HepG2 (cell line): ENCODE measurements at regions not wholly inside any gene's neighbourhood (a gene's known extent, or its start where the extent isn't known, plus 50 kb on each side); places are given as distances from the start of the nearest gene placed in this dataset.

Experiments
- ATAC-seq: fragments of 200-7000 bp; cut with Tn5 transposase; 3 replicates; pipeline ENCODE4 v1.9.1; 2020; ENCODE audit warnings: mild to moderate bottlenecking, moderate library complexity
- BruUV-seq: library from RNA; stranded (reverse); fragments of 400-500 nt; replicated peaks from 2 replicates; lab custom pipeline; 2021; lab: Mats Ljungman, UMichigan
- CTCF ChIA-PET: fragments of 300-600 bp; formaldehyde crosslinking; extraction: SDS; loops from one replicate; lab custom pipeline; 2021; ENCODE audit warnings: low total read pairs, inconsistent platforms, low intra/inter-chr PET ratio; lab: Yijun Ruan, JAX
- POLR2A ChIA-PET: fragments of 350-600 bp; sonication (Branson Sonifier 250); formaldehyde crosslinking; loops from one replicate; lab custom pipeline; 2020; ENCODE audit warnings: antibody characterized with exemption, inconsistent platforms; lab: Yijun Ruan, JAX
- DNase-seq: peaks from one replicate; pipeline ENCODE4 v3.0.0-alpha.2; 2015; ENCODE audit warnings: low spot score
- FAIRE-seq: peaks from 3 replicates; lab custom pipeline; 2011; peaks lifted over from hg19 to GRCh38; lab: Jason Lieb, UNC
- H2AFZ ChIP-seq: one replicate; pipeline ENCODE4 v1.6.1; 2011; ENCODE audit warnings: low read length, inconsistent platforms
- H3K27ac ChIP-seq: fragments of 300-600 bp; 3 replicates; pipeline ENCODE4 v1.8.0; 2011; ENCODE audit warnings: mixed run types, mild to moderate bottlenecking, mixed read lengths, low read length, inconsistent platforms; ENCODE audit not compliant: insufficient read depth; ENCODE audit errors: extremely low read length
- H3K27me3 ChIP-seq, 2 experiments: fragments of 200-600 bp in 1 of 2; 2 replicates in 1 of 2; 3 replicates in 1 of 2; pipeline versions ENCODE4 v1.6.0 to v1.8.0; 2011; ENCODE audit warnings: low read length in 2 of 2, mild to moderate bottlenecking in 2 of 2, moderate library complexity in 2 of 2, inconsistent platforms in 1 of 2; ENCODE audit not compliant: insufficient read depth in 2 of 2, control insufficient read depth in 1 of 2
- H3K36me3 ChIP-seq, 2 experiments: fragments of 200-600 bp in 1 of 2; replicated peaks in 1 of 2; 2 replicates in 1 of 2; 3 replicates in 1 of 2; pipeline versions ENCODE4 v1.5.1 to v1.8.0; 2011; ENCODE audit warnings: low read length in 2 of 2, inconsistent platforms in 1 of 2; ENCODE audit not compliant: insufficient read depth in 2 of 2, control insufficient read depth in 1 of 2
- H3K4me1 ChIP-seq: 2 replicates; pipeline ENCODE4 v1.5.1; 2012; ENCODE audit warnings: low read length, inconsistent platforms; ENCODE audit not compliant: insufficient read depth
- H3K4me2 ChIP-seq: 2 replicates; pipeline ENCODE4 v1.6.0; 2011; ENCODE audit warnings: low read depth, low read length, inconsistent platforms
- H3K4me3 ChIP-seq, 3 experiments: fragments of 200-600 bp in 1 of 3; sonication (generic), shearing (Covaris generic) in 1 of 3; replicated peaks in 1 of 3; 2 replicates each; pipeline ENCODE4 v1.5.1; 2011 to 2016; ENCODE audit warnings: low read length in 3 of 3, inconsistent platforms in 2 of 3, low read depth in 2 of 3, mild to moderate bottlenecking in 2 of 3, control low read depth in 1 of 3, mixed read lengths in 1 of 3; ENCODE audit not compliant: insufficient read depth in 1 of 3
- H3K79me2 ChIP-seq: one replicate; pipeline ENCODE4 v1.6.1; 2011; ENCODE audit warnings: low read length, inconsistent platforms; ENCODE audit not compliant: insufficient read depth
- H3K9ac ChIP-seq: 2 replicates; pipeline ENCODE4 v1.6.0; 2011; ENCODE audit warnings: mild to moderate bottlenecking, low read depth, low read length, inconsistent platforms; ENCODE audit not compliant: insufficient read depth
- H3K9me3 ChIP-seq: 2 replicates; pipeline ENCODE4 v1.5.1; 2012; ENCODE audit warnings: mild to moderate bottlenecking, low read length
- H4K20me1 ChIP-seq: 2 replicates; pipeline ENCODE4 v1.6.0; 2011; ENCODE audit warnings: inconsistent platforms, mild to moderate bottlenecking, low read length, moderate library complexity; ENCODE audit not compliant: insufficient read depth
- ELF3 ChIP-seq: IDR thresholded peaks from 2 replicates; pipeline ENCODE4 v1.6.1; 2016; ENCODE audit warnings: missing genetic modification reagents, missing compliant biosample characterization
- HNF4A ChIP-seq: sonication (generic); formaldehyde crosslinking; IDR thresholded peaks from 2 replicates; pipeline ENCODE4 v1.4.0; 2020; ENCODE audit warnings: missing genetic modification reagents
- POLR2AphosphoS2 ChIP-seq: IDR thresholded peaks from 2 replicates; pipeline ENCODE4 v1.6.1; 2011; ENCODE audit warnings: low read depth, low read length, improper control_type of control experiment
- SOX13 ChIP-seq, 3 experiments: fragments of 450-650 bp in 1 of 3; sonication (generic) in 1 of 3; formaldehyde crosslinking in 1 of 3; IDR thresholded peaks in 2 of 3; conservative IDR thresholded peaks in 1 of 3; 2 replicates each; pipeline versions ENCODE4 v1.5.0 to v1.6.1; 2016 to 2020; ENCODE audit warnings: antibody characterized with exemption in 1 of 3, mild to moderate bottlenecking in 1 of 3, missing compliant biosample characterization in 1 of 3, missing genetic modification reagents in 1 of 3, moderate library complexity in 1 of 3
- ZIK1 ChIP-seq: sonication (generic); formaldehyde crosslinking; IDR thresholded peaks from 2 replicates; pipeline ENCODE4 v1.5.0; 2020; ENCODE audit warnings: mild to moderate bottlenecking, low read depth, missing genetic modification reagents, borderline replicate concordance
- ZKSCAN1 ChIP-seq: fragments of 150-350 bp; IDR thresholded peaks from 2 replicates; pipeline ENCODE4 v1.6.1; 2014; ENCODE audit warnings: low read length
- ZNF205 ChIP-seq: IDR thresholded peaks from 2 replicates; pipeline ENCODE4 v1.6.1; 2018; ENCODE audit warnings: missing biosample characterization, missing genetic modification reagents
- ZNF24 ChIP-seq: fragments of 450-650 bp; IDR thresholded peaks from 2 replicates; pipeline ENCODE4 v1.6.1; 2017; ENCODE audit warnings: antibody characterized with exemption, mild to moderate bottlenecking
- ZNF441 ChIP-seq: sonication (generic); formaldehyde crosslinking; IDR thresholded peaks from 2 replicates; pipeline ENCODE4 v1.7.0; 2021; ENCODE audit warnings: missing genetic modification reagents, borderline replicate concordance
- ZNF451 ChIP-seq: sonication (generic); formaldehyde crosslinking; IDR thresholded peaks from 2 replicates; pipeline ENCODE4 v1.5.0; 2020; ENCODE audit warnings: mild to moderate bottlenecking, missing genetic modification reagents
- whole genome bisulfite sequencing: methylation state at CpG from one replicate; pipeline ENCODE4 v1.1.6; 2017; ENCODE audit warnings: low lambda C conversion rate; 5-methylcytosine and 5-hydroxymethylcytosine counted together
- in situ Hi-C: cut with HindIII; loops from 2 replicates; pipeline ENCODE4 v1.10.0; 2017; ENCODE audit warnings: low pct_unique_long_range_greater_than_20kb; ENCODE audit not compliant: extremely low pct_ligation_motif_present
- intact Hi-C: fragments of 100-400 bp; cut with micrococcal nuclease; formaldehyde crosslinking; loops from one replicate; pipeline ENCODE4 v1.10.0; 2022; ENCODE audit not compliant: unreplicated experiment
- TF ChIP-seq, protein P1 (sequence below): sonication (generic); formaldehyde crosslinking; IDR thresholded peaks from 2 replicates; pipeline ENCODE4 v1.4.0; 2020; ENCODE audit warnings: missing genetic modification reagents, low read depth, mild to moderate bottlenecking, borderline replicate concordance
- TF ChIP-seq, protein P2 (sequence below), 2 experiments: sonication (generic) in 1 of 2; formaldehyde crosslinking in 1 of 2; IDR thresholded peaks; 2 replicates each; pipeline versions ENCODE4 v1.6.1 to v1.9.0; 2014 to 2022; ENCODE audit warnings: antibody characterized with exemption in 1 of 2, borderline replicate concordance in 1 of 2, inconsistent platforms in 1 of 2, low read depth in 1 of 2, missing genetic modification reagents in 1 of 2

DNA sequence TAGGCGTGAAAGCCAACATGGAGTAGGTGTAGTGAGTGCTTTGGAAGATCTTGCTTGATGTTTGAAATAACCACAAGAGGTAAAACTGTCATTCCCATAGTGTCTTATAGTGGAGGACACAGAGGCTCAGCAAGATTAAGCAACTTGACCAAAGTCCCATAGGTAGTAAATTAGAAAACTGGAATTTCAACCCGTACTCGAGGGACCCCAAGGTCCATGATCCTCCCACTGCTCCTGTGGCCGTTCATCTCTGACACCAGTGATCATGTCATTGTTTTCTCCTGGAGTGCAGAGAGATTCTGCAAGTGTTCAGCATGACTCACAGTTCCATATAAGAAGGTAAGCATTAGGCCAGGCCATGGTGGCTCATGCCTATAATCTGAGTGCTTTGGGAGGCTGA lies 126.9 kb downstream of the FGF9 start:
- no peaks in the 10 kb centered on the region for H3K79me2 ChIP-seq
- 0% methylated on average over 1 of the region's 4 CpGs for WGBS
- ChIA-PET CTCF (no interaction called here), POLR2A (no interaction called here)
- H3K9me3 ChIP-seq = no peaks in the 10 kb centered on the region
- no peaks in the 10 kb centered on the region for H4K20me1 ChIP-seq
- H3K4me3 ChIP-seq = no peak overlapping the region
- in situ Hi-C loops (loop anchor here (25.0 kb wide), 1 partner anchor 90 kb away; no protein-coding TSS in a partner anchor), intact Hi-C loops (no loop called here)
- no peak overlapping the region for H3K9ac ChIP-seq
- TF ChIP-seq HNF4A (CRISPR knock-in tag) (0 out of 2 replicates have a peak, but pooled peaks have one; percentile 20), ZNF24 (no peak)
- peaks cover 1 to 7% of the 10 kb centered on the region in 2 experiments; a peak in 3 of 5 replicates for H3K27me3 ChIP-seq
- FAIRE-seq (no peak), ATAC-seq (no peak), DNase-seq (no peak)
- peaks cover 23% of the 10 kb centered on the region for H3K4me1 ChIP-seq
- H2AFZ ChIP-seq = no peak overlapping the region
- H3K27ac ChIP-seq = no peak overlapping the region
- no TSS peak for BruUV-seq
- no peaks in the 10 kb centered on the region for H3K36me3 ChIP-seq
- H3K4me2 ChIP-seq = no peak overlapping the region

DNA sequence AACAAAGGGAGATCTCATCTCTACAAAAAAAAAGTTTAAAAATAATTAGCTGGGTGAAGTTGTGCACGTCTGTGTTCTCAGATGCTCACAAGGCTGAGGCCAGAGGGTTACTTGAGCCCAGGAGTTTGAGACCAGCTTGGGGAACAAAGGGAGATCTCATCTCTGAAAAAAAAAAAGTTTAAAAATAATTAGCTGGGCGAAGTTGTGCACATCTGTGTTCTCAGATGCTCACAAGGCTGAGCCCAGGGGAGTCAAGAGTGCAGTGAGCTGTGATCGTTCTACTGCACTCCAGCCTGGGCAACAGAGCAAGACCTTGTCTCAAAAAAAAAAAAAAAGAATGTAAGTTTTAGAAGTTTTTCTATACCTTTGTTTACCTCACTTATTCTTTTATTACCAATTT lies 127.3 kb downstream of the FGF9 start:
- H3K4me2 ChIP-seq = no peak overlapping the region
- FAIRE-seq (no peak), DNase-seq (no peak), ATAC-seq (no peak)
- POLR2A ChIA-PET = no interaction called here
- H3K27ac ChIP-seq = no peak overlapping the region
- intact Hi-C loops = no loop called here
- peaks cover 23% of the 10 kb centered on the region for H3K4me1 ChIP-seq
- no peaks in the 10 kb centered on the region for H4K20me1 ChIP-seq
- no peak overlapping the region for H3K9ac ChIP-seq
- no peak overlapping the region for H2AFZ ChIP-seq
- in situ Hi-C loops = loop anchor here (25.0 kb wide), 1 partner anchor 89 kb away; no protein-coding TSS in a partner anchor
- H3K4me3 ChIP-seq = no peak overlapping the region
- H3K79me2 ChIP-seq = no peaks in the 10 kb centered on the region
- peaks cover 1 to 7% of the 10 kb centered on the region in 2 experiments; a peak in 3 of 5 replicates for H3K27me3 ChIP-seq
- CTCF ChIA-PET = no interaction called here
- no peaks in the 10 kb centered on the region for H3K9me3 ChIP-seq
- no peaks in the 10 kb centered on the region for H3K36me3 ChIP-seq
- 2% methylated on average over 3 of the region's 3 CpGs for WGBS
- no TSS peak for BruUV-seq
- TF ChIP-seq ZNF451 = no peak
- TF ChIP-seq ZKSCAN1 = no peak
- no peak for TF ChIP-seq ZNF441 (CRISPR knock-in tag)
- TF ChIP-seq ZNF205 (CRISPR knock-in tag) = no peak
- TF ChIP-seq ZIK1 (CRISPR knock-in tag) = no peak
- no peak for TF ChIP-seq POLR2AphosphoS2
- TF ChIP-seq ELF3 (CRISPR knock-in tag) = no peak
- TF ChIP-seq, protein P1, sequence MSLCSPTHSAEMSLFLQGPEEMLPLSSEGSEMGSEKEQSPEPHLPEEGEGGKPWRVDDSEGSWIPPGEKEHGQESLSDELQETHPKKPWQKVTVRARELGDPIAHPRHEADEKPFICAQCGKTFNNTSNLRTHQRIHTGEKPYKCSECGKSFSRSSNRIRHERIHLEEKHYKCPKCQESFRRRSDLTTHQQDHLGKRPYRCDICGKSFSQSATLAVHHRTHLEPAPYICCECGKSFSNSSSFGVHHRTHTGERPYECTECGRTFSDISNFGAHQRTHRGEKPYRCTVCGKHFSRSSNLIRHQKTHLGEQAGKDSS = no peak
- no peak for TF ChIP-seq SOX13 (IDR thresholded peaks at IDR 0.05)
- TF ChIP-seq SOX13 (CRISPR knock-in tag; conservative IDR thresholded peaks at IDR 0.05 in 1 of 2, IDR thresholded peaks at IDR 0.05 in 1 of 2) = no peak
- TF ChIP-seq, protein P2, sequence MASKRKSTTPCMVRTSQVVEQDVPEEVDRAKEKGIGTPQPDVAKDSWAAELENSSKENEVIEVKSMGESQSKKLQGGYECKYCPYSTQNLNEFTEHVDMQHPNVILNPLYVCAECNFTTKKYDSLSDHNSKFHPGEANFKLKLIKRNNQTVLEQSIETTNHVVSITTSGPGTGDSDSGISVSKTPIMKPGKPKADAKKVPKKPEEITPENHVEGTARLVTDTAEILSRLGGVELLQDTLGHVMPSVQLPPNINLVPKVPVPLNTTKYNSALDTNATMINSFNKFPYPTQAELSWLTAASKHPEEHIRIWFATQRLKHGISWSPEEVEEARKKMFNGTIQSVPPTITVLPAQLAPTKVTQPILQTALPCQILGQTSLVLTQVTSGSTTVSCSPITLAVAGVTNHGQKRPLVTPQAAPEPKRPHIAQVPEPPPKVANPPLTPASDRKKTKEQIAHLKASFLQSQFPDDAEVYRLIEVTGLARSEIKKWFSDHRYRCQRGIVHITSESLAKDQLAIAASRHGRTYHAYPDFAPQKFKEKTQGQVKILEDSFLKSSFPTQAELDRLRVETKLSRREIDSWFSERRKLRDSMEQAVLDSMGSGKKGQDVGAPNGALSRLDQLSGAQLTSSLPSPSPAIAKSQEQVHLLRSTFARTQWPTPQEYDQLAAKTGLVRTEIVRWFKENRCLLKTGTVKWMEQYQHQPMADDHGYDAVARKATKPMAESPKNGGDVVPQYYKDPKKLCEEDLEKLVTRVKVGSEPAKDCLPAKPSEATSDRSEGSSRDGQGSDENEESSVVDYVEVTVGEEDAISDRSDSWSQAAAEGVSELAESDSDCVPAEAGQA (IDR thresholded peaks at IDR 0.05; ENCODE audit: low read depth) = no peak
- TF ChIP-seq, protein P2 (CRISPR knock-in tag; IDR thresholded peaks at IDR 0.05; ENCODE audit: borderline replicate concordance) = no peak
